ENCODE measurements at regions not wholly inside any gene's neighbourhood (a gene's known extent, or its start where the extent isn't known, plus 50 kb on each side); places are given as distances from the start of the nearest gene placed in this dataset.

GRCh38 chr9:82729141-82729540 lies 333.8 kb downstream of the RASEF start:
- TF ChIP-seq, protein P1, sequence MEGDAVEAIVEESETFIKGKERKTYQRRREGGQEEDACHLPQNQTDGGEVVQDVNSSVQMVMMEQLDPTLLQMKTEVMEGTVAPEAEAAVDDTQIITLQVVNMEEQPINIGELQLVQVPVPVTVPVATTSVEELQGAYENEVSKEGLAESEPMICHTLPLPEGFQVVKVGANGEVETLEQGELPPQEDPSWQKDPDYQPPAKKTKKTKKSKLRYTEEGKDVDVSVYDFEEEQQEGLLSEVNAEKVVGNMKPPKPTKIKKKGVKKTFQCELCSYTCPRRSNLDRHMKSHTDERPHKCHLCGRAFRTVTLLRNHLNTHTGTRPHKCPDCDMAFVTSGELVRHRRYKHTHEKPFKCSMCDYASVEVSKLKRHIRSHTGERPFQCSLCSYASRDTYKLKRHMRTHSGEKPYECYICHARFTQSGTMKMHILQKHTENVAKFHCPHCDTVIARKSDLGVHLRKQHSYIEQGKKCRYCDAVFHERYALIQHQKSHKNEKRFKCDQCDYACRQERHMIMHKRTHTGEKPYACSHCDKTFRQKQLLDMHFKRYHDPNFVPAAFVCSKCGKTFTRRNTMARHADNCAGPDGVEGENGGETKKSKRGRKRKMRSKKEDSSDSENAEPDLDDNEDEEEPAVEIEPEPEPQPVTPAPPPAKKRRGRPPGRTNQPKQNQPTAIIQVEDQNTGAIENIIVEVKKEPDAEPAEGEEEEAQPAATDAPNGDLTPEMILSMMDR (IDR thresholded peaks at IDR 0.05; ENCODE audit: insufficient read depth, low read length, poor library complexity, severe bottlenecking), result no peak
- no peak for TF ChIP-seq EZH2phosphoT487 (conservative IDR thresholded peaks at IDR 0.05; ENCODE audit: low read length)
